ENCODE measurements at regions not wholly inside any gene's neighbourhood (a gene's known extent, or its start where the extent isn't known, plus 50 kb on each side); places are given as distances from the start of the nearest gene placed in this dataset.

- TF ChIP-seq, protein P1, sequence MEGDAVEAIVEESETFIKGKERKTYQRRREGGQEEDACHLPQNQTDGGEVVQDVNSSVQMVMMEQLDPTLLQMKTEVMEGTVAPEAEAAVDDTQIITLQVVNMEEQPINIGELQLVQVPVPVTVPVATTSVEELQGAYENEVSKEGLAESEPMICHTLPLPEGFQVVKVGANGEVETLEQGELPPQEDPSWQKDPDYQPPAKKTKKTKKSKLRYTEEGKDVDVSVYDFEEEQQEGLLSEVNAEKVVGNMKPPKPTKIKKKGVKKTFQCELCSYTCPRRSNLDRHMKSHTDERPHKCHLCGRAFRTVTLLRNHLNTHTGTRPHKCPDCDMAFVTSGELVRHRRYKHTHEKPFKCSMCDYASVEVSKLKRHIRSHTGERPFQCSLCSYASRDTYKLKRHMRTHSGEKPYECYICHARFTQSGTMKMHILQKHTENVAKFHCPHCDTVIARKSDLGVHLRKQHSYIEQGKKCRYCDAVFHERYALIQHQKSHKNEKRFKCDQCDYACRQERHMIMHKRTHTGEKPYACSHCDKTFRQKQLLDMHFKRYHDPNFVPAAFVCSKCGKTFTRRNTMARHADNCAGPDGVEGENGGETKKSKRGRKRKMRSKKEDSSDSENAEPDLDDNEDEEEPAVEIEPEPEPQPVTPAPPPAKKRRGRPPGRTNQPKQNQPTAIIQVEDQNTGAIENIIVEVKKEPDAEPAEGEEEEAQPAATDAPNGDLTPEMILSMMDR (conservative IDR thresholded peaks at IDR 0.05 in 1 of 2, IDR thresholded peaks at IDR 0.05 in 1 of 2; ENCODE audit: extremely low read depth in 1 of 2, insufficient read depth in 1 of 2, low read depth in 1 of 2, low read length in 2 of 2): no peak
- no peak for TF ChIP-seq EZH2 (IDR thresholded peaks at IDR 0.05; ENCODE audit: borderline replicate concordance, low read length)
These were observed 70.8 kb upstream of the CHD1 start for GRCh38 chr5:98999631-99000030.

Data from mammary epithelial cell (primary cell).